Body of pancreas (tissue), 4 donors: ENCODE measurements at regions not wholly inside any gene's neighbourhood (a gene's known extent, or its start where the extent isn't known, plus 50 kb on each side); places are given as distances from the start of the nearest gene placed in this dataset.

Source experiments
- ATAC-seq: fragments of 150-250 bp; one replicate; pipeline ENCODE4 v1.9.1; 2016
- DNase-seq, 4 donors: peaks; one replicate each; pipeline ENCODE4 v3.0.0-alpha.2; 2019
- H3K27ac ChIP-seq, 4 donors: fragments of 200-600 bp; sonication (generic); 1 replicate in 3 of 4; 2 replicates in 1 of 4; pipeline versions ENCODE4 v1.5.1 to v1.6.1; 2016 to 2019; ENCODE audit warnings: mild to moderate bottlenecking in 1 of 4, mixed read lengths in 1 of 4, moderate library complexity in 1 of 4
- H3K27me3 ChIP-seq, 2 donors: fragments of 200-600 bp; sonication (generic); one replicate each; pipeline ENCODE4 v1.6.0; 2016; ENCODE audit warnings: mild to moderate bottlenecking in 1 of 2
- H3K36me3 ChIP-seq, 2 donors: fragments of 200-600 bp; sonication (generic); replicated peaks in 1 of 2; 2 replicates each; pipeline ENCODE4 v1.5.1; 2016; ENCODE audit warnings: low read depth in 2 of 2; ENCODE audit not compliant: insufficient read depth in 1 of 2
- H3K4me1 ChIP-seq: fragments of 200-600 bp; sonication (generic); one replicate; pipeline ENCODE4 v1.6.0; 2016
- H3K4me3 ChIP-seq, 2 donors: fragments of 200-600 bp; sonication (generic); 1 replicate in 1 of 2; 2 replicates in 1 of 2; pipeline ENCODE4 v1.5.1; 2016 to 2019
- H3K9me3 ChIP-seq, 3 donors: fragments of 200-600 bp; sonication (generic); 1 replicate in 2 of 3; 2 replicates in 1 of 3; pipeline ENCODE4 v1.5.1; 2016
- CTCF ChIP-seq, 7 experiments: fragments of 450-650 bp in 4 of 7; fragments of 200-600 bp in 3 of 7; sonication (generic) in 3 of 7; IDR thresholded peaks; one replicate each; pipeline ENCODE4 v1.5.1; 2016 to 2019; ENCODE audit warnings: antibody characterized with exemption in 7 of 7
- POLR2A ChIP-seq, 3 donors: fragments of 450-650 bp; IDR thresholded peaks; one replicate each; pipeline ENCODE4 v1.6.1; 2016; ENCODE audit warnings: antibody characterized with exemption in 3 of 3, mild to moderate bottlenecking in 2 of 3
- WGBS, 2 donors: methylation state at CpG; one replicate each; pipeline ENCODE4 v1.1.5; 2017; 5-methylcytosine and 5-hydroxymethylcytosine counted together
- intact Hi-C: fragments of 100-400 bp; cut with DNase I; formaldehyde crosslinking; loops from one replicate; pipeline ENCODE4 v1.15.1; 2023

GRCh38 chr16:63361032-63361624, 1324.9 kb upstream of the CDH8 start:
- TF ChIP-seq POLR2A (IDR thresholded peaks at IDR 0.05) (no peak), CTCF (IDR thresholded peaks at IDR 0.05) (peak; percentile 47 to 79 (median 63))
- DNase-seq (peak in 2 of 4 donors; percentile 13 to 20), ATAC-seq (no peak)
- no peaks in the 10 kb centered on the region for H3K36me3 ChIP-seq
- no peak overlapping the region for H3K27ac ChIP-seq
- H3K4me3 ChIP-seq = no peak overlapping the region
- no peaks in the 10 kb centered on the region for H3K4me1 ChIP-seq
- WGBS, 2 donors = 0 to 2% methylated on average over 1 of the region's 1 CpG
- H3K27me3 ChIP-seq = no peaks in the 10 kb centered on the region
- intact Hi-C loops = loop anchor here (10.0 kb wide), 1 partner anchor 1754 kb away; no protein-coding TSS in a partner anchor
- H3K9me3 ChIP-seq = no peaks in the 10 kb centered on the region

- H3K9me3 ChIP-seq = no peaks in the 10 kb centered on the region
- TF ChIP-seq POLR2A (IDR thresholded peaks at IDR 0.05) = no peak
- TF ChIP-seq CTCF (IDR thresholded peaks at IDR 0.05) = no peak
- H3K27ac ChIP-seq = no peak overlapping the region
- no peak overlapping the region for H3K4me3 ChIP-seq
- no peaks in the 10 kb centered on the region for H3K27me3 ChIP-seq
- intact Hi-C loops = no loop called here
- no peaks in the 10 kb centered on the region for H3K36me3 ChIP-seq
- WGBS, 2 donors = 68 to 77% methylated on average over 1 of the region's 1 CpG
- DNase-seq (no peak), ATAC-seq (no peak)
- H3K4me1 ChIP-seq = no peaks in the 10 kb centered on the region
These were observed 1313.7 kb upstream of the CDH8 start for GRCh38 chr16:63349961-63350360.

DNA sequence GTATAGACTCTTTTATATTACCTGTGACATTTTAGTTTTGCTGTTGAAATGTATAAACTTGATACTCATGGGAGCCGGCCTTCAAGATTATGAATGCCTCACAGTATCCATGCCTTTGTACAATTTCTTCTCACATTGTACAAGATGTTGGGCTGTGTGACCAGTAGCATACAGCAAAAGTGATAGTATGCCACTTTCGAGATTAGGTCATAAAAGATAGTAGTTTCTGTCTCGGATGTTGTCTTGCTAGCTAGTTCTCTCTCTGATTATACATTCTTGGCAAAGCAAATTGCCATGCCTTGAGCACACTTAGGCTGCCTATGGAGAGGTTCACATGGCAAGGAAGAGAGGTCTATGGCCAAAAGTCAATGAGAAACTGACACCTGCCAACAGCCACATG, 1309.8 kb upstream of the CDH8 start:
- WGBS, 2 donors = 63 to 76% methylated on average over 3 of the region's 3 CpGs

GRCh38 chr16:63337264-63337663, 1301.0 kb upstream of the CDH8 start:
- Histone ChIP-seq H3K4me3 (no peak overlapping the region), H3K27ac (no peak overlapping the region), H3K4me1 (no peaks in the 10 kb centered on the region), H3K27me3 (no peaks in the 10 kb centered on the region), H3K36me3 (no peaks in the 10 kb centered on the region), H3K9me3 (no peaks in the 10 kb centered on the region)
- DNase-seq (peak in 1 of 4 donors; percentile 2), ATAC-seq (no peak)
- TF ChIP-seq POLR2A (IDR thresholded peaks at IDR 0.05) (no peak), CTCF (IDR thresholded peaks at IDR 0.05) (no peak)
- intact Hi-C loops = no loop called here
- WGBS, 2 donors = 76 to 80% methylated on average over 1 of the region's 1 CpG

More for the DNA sequence above, 1309.8 kb upstream of the CDH8 start:
- ATAC-seq (no peak), DNase-seq (no peak)
- Histone ChIP-seq H3K27ac (no peak overlapping the region), H3K4me3 (no peak overlapping the region), H3K27me3 (no peaks in the 10 kb centered on the region), H3K4me1 (no peaks in the 10 kb centered on the region), H3K36me3 (no peaks in the 10 kb centered on the region), H3K9me3 (no peaks in the 10 kb centered on the region)
- TF ChIP-seq CTCF (IDR thresholded peaks at IDR 0.05) (no peak), POLR2A (IDR thresholded peaks at IDR 0.05) (no peak)
- intact Hi-C loops = no loop called here

DNA sequence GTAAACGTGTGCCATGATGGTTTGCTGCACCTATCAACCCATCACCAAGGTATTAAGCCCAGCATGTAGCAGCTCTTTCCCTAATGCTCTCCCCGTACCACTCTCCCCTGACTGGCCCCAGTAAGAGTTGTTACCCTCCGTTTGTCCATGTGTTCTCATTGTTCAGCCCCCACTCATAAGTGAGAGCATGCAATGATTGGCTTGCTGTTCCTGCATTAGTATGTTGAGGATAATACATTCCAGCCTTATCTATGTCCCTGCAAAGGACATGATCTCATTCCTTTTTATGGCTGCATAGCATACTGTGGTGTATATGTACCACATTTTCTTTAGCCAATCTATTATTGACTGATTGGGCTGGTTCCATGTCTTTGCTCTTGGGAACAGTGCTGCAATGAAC, 1294.9 kb upstream of the CDH8 start:
- Histone ChIP-seq H3K9me3 (no peaks in the 10 kb centered on the region), H3K27me3 (no peaks in the 10 kb centered on the region), H3K4me1 (no peaks in the 10 kb centered on the region), H3K36me3 (no peaks in the 10 kb centered on the region), H3K27ac (no peak overlapping the region), H3K4me3 (no peak overlapping the region)
- DNase-seq (no peak), ATAC-seq (no peak)
- WGBS, 2 donors = 71 to 79% methylated on average over 3 of the region's 3 CpGs
- intact Hi-C loops = no loop called here
- no peak for TF ChIP-seq CTCF (IDR thresholded peaks at IDR 0.05)
